ENCODE measurements at regions not wholly inside any gene's neighbourhood (a gene's known extent, or its start where the extent isn't known, plus 50 kb on each side); places are given as distances from the start of the nearest gene placed in this dataset.
A peak's percentile ranks its signal among the peaks of the same experiment; 100 is the strongest.

DNA sequence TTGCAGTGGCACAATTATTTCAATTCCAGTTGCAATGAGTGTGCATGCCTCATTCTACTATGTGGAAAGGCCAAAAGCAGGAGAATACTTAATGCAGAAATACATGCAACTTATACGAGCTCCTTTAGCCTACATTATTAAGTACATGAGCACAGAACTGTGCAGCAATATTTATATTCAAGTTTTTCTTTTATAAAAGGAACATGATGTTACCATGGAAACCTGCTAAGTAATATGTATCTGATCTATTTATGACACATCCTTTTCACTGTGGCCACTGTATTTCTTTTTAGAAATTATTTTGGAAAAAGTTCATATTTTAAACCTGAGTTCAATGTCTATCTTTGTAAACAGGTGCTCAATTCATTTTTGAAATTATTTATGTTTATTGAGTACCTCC, 88.9 kb downstream of the ELAPOR2 start:
- CTCF ChIA-PET = interaction anchor here (1.5 kb wide), 1 partner anchor 178 kb away, joined by 4 read pairs; no protein-coding TSS in a partner anchor
- Mint-ChIP-seq H3K4me1 (ENCODE audit: low read depth) (peaks cover 13% of the 10 kb centered on the region), H3K36me3 (ENCODE audit: low read depth) (no peaks in the 10 kb centered on the region), H3K4me3 (no peak overlapping the region), H3K9me3 (no peaks in the 10 kb centered on the region), H3K27me3 (ENCODE audit: low read depth) (no peaks in the 10 kb centered on the region), H3K27ac (no peak overlapping the region)
- intact Hi-C loops (cut with micrococcal nuclease) = loop anchor here (10.0 kb wide), 1 partner anchor 624 kb away; no protein-coding TSS in a partner anchor
- no peak for DNase-seq

GRCh38 chr7:86969865-86970264, 89.6 kb downstream of the ELAPOR2 start:
- intact Hi-C loops (cut with micrococcal nuclease) = loop anchor here (10.0 kb wide), 1 partner anchor 625 kb away; no protein-coding TSS in a partner anchor
- no peaks in the 10 kb centered on the region for H3K9me3 Mint-ChIP-seq
- peaks cover 13% of the 10 kb centered on the region for H3K4me1 Mint-ChIP-seq (ENCODE audit: low read depth)
- CTCF ChIA-PET = interaction anchor here (0.6 to 1.5 kb wide), 3 partner anchors 179 to 475 kb away, joined by 3 to 4 read pairs (median 3); no protein-coding TSS in a partner anchor
- H3K27ac Mint-ChIP-seq = no peak overlapping the region
- no peak overlapping the region for H3K4me3 Mint-ChIP-seq
- no peak for DNase-seq
- H3K36me3 Mint-ChIP-seq (ENCODE audit: low read depth) = no peaks in the 10 kb centered on the region
- H3K27me3 Mint-ChIP-seq (ENCODE audit: low read depth) = no peaks in the 10 kb centered on the region

GRCh38 chr7:86968618-86969017, 90.8 kb downstream of the ELAPOR2 start:
- Mint-ChIP-seq H3K27me3 (ENCODE audit: low read depth) (no peaks in the 10 kb centered on the region), H3K4me1 (ENCODE audit: low read depth) (peaks cover 15% of the 10 kb centered on the region), H3K27ac (no peak overlapping the region), H3K9me3 (no peaks in the 10 kb centered on the region), H3K36me3 (ENCODE audit: low read depth) (no peaks in the 10 kb centered on the region), H3K4me3 (no peak overlapping the region)
- no peak for DNase-seq
- CTCF ChIA-PET = interaction anchor here (0.8 kb wide), 1 partner anchor 268 kb away, joined by 4 read pairs; no protein-coding TSS in a partner anchor
- intact Hi-C loops (cut with micrococcal nuclease) = no loop called here

GRCh38 chr7:86966916-86967315, 92.5 kb downstream of the ELAPOR2 start:
- intact Hi-C loops (cut with micrococcal nuclease) = no loop called here
- no peaks in the 10 kb centered on the region for H3K36me3 Mint-ChIP-seq (ENCODE audit: low read depth)
- CTCF ChIA-PET = no interaction called here
- peaks cover 15% of the 10 kb centered on the region for H3K4me1 Mint-ChIP-seq (ENCODE audit: low read depth)
- no peaks in the 10 kb centered on the region for H3K27me3 Mint-ChIP-seq (ENCODE audit: low read depth)
- H3K9me3 Mint-ChIP-seq = no peaks in the 10 kb centered on the region
- no peak overlapping the region for H3K27ac Mint-ChIP-seq
- DNase-seq = no peak
- H3K4me3 Mint-ChIP-seq = no peak overlapping the region

- DNase-seq = no peak
- Mint-ChIP-seq H3K27me3 (ENCODE audit: low read depth) (no peaks in the 10 kb centered on the region), H3K36me3 (ENCODE audit: low read depth) (no peaks in the 10 kb centered on the region), H3K4me1 (ENCODE audit: low read depth) (peaks cover 6% of the 10 kb centered on the region), H3K4me3 (no peak overlapping the region), H3K9me3 (no peaks in the 10 kb centered on the region), H3K27ac (no peak overlapping the region)
- CTCF ChIA-PET = no interaction called here
- intact Hi-C loops (cut with micrococcal nuclease) = no loop called here
These were observed 93.7 kb downstream of the ELAPOR2 start for GRCh38 chr7:86965727-86966120.

DNA sequence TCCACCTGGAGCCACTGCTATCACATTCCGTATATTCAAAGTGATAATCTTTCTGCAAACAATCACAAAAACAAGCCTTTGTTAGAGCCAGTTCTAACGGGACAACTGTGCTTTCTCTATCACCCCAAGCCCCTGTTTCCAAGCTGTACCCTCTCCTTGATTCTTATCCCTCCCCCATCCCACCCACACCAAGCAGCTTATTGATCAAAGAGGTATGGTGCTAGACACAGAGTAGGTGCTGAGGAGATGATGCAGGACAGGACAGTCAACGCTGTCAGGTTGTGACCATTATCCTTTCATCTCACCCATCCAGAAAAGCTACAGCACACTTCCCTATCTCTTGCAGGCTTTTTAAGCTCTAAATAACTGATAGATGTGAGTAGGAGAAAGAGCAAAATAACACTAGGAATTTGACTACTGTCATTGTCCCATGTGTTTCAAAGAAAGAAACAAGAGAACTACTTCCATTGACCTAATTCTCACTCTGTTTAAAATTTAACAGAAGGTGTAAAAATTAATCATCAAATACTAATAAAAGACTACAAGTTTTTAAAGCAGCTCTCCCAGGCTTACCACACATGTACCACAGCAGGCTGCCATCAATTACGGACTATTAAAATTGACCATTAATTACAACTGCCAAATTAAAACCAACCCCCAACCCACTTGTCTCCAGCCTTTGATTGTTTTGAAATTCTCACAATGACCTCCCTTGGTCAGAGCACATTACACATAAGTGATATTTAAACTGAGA, 94.3 kb downstream of the ELAPOR2 start:
- no peaks in the 10 kb centered on the region for H3K36me3 Mint-ChIP-seq (ENCODE audit: low read depth)
- CTCF ChIA-PET = no interaction called here
- H3K27ac Mint-ChIP-seq = no peak overlapping the region
- no peaks in the 10 kb centered on the region for H3K27me3 Mint-ChIP-seq (ENCODE audit: low read depth)
- DNase-seq = no peak
- intact Hi-C loops (cut with micrococcal nuclease) = no loop called here
- no peaks in the 10 kb centered on the region for H3K9me3 Mint-ChIP-seq
- H3K4me1 Mint-ChIP-seq (ENCODE audit: low read depth) = peaks cover 6% of the 10 kb centered on the region
- H3K4me3 Mint-ChIP-seq = no peak overlapping the region

DNA sequence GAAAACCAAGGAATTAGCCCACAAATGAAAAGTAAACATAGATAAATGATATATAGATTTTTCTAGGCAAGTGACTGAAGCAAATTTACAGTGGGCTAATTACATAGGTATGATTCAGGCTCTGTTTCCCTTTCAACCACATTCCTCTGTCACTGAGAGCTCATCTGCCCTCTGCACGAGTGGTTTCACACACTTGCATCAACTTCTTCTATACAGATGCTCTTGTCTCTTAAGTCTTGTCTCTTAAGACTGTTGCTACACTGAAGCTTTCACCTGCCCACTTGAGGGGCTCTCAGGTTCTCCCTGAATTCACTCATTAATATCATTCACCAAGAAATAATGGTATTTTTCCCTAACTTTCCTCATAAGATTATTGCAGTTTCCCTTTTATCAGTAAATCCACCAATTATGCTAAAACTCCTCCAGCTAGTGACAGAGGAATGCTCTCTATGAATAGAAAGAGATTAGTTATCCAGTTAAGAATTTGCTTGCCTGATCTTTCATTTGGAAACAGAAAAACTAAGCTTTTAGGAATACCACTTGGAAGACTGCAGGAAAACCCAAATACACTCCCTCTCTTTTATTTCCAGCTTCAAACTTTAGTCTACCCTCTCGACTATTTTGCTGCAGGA, 95.7 kb downstream of the ELAPOR2 start:
- H3K27me3 Mint-ChIP-seq (ENCODE audit: low read depth) = peaks cover 3% of the 10 kb centered on the region
- H3K27ac Mint-ChIP-seq = no peak overlapping the region
- intact Hi-C loops (cut with micrococcal nuclease) = loop anchor here (1.0 kb wide), 1 partner anchor 16 kb away; no protein-coding TSS in a partner anchor
- H3K4me3 Mint-ChIP-seq = no peak overlapping the region
- peaks cover 2% of the 10 kb centered on the region for H3K9me3 Mint-ChIP-seq
- peaks cover 2% of the 10 kb centered on the region for H3K4me1 Mint-ChIP-seq (ENCODE audit: low read depth)
- H3K36me3 Mint-ChIP-seq (ENCODE audit: low read depth) = peaks cover 3% of the 10 kb centered on the region
- peak; percentile 30 for DNase-seq
- CTCF ChIA-PET = no interaction called here

DNA sequence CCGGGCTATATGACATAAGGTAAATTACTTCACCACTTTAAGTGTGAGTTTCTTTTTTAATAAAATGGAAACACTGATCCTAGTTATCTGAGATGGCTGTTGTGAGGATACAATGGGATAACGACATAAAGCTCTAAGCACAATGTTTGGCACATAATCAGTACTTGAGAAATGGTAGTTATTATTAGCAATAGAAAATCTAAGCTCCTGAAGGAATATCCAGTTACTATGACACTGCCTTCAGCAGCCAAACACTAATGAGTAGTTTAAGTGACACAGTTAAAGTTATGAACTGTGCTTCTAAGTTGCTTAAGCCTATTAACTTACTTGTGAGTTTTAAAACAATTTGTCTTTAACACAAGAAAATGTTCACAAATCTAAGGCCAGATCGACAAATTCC, 96.8 kb downstream of the ELAPOR2 start:
- no peak overlapping the region for H3K27ac Mint-ChIP-seq
- no peak overlapping the region for H3K4me3 Mint-ChIP-seq
- peaks cover 3% of the 10 kb centered on the region for H3K36me3 Mint-ChIP-seq (ENCODE audit: low read depth)
- CTCF ChIA-PET = no interaction called here
- peaks cover 2% of the 10 kb centered on the region for H3K9me3 Mint-ChIP-seq
- intact Hi-C loops (cut with micrococcal nuclease) = loop anchor here (1.0 kb wide), 1 partner anchor 17 kb away; no protein-coding TSS in a partner anchor
- H3K27me3 Mint-ChIP-seq (ENCODE audit: low read depth) = peaks cover 3% of the 10 kb centered on the region
- no peak for DNase-seq
- peaks cover 2% of the 10 kb centered on the region for H3K4me1 Mint-ChIP-seq (ENCODE audit: low read depth)

DNA sequence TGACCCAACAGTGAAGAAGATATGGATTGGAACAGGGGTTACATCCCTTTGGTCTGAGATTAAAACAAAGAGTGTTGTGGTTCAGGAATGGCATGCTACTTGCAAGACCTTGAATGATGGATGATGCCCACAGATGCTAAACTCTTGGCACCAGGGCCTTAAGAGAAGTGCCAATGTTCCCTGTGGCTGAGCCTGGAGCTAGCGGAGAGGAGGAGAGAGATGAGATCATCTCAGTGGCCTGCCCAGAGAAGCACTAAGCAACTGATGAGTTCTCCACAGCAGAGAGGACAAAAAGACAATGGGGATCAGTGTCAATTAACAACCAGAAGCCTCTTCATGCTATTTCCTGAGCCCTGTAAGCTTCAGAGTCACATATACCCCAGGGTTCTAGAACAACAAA, 97.8 kb downstream of the ELAPOR2 start:
- Mint-ChIP-seq H3K27ac (no peak overlapping the region), H3K9me3 (peaks cover 2% of the 10 kb centered on the region)
- CTCF ChIA-PET = interaction anchor here (0.8 kb wide), 1 partner anchor 19 kb away, joined by 3 read pairs; no protein-coding TSS in a partner anchor

GRCh38 chr7:86958380-86958779, 101.1 kb downstream of the ELAPOR2 start:
- Mint-ChIP-seq H3K4me3 (no peak overlapping the region), H3K4me1 (ENCODE audit: low read depth) (peaks cover 3% of the 10 kb centered on the region), H3K27me3 (ENCODE audit: low read depth) (peaks cover 3% of the 10 kb centered on the region), H3K27ac (no peak overlapping the region), H3K9me3 (peaks cover 2% of the 10 kb centered on the region), H3K36me3 (ENCODE audit: low read depth) (peaks cover 3% of the 10 kb centered on the region)
- intact Hi-C loops (cut with micrococcal nuclease) = no loop called here
- CTCF ChIA-PET = interaction anchor here (1.3 kb wide), 1 partner anchor 8 kb away, joined by 3 read pairs; no protein-coding TSS in a partner anchor
- no peak for DNase-seq

More for the DNA sequence above, 97.8 kb downstream of the ELAPOR2 start:
- peaks cover 2% of the 10 kb centered on the region for H3K4me1 Mint-ChIP-seq (ENCODE audit: low read depth)
- peaks cover 3% of the 10 kb centered on the region for H3K27me3 Mint-ChIP-seq (ENCODE audit: low read depth)
- intact Hi-C loops (cut with micrococcal nuclease) = no loop called here
- no peak for DNase-seq
- no peak overlapping the region for H3K4me3 Mint-ChIP-seq
- peaks cover 3% of the 10 kb centered on the region for H3K36me3 Mint-ChIP-seq (ENCODE audit: low read depth)

DNA sequence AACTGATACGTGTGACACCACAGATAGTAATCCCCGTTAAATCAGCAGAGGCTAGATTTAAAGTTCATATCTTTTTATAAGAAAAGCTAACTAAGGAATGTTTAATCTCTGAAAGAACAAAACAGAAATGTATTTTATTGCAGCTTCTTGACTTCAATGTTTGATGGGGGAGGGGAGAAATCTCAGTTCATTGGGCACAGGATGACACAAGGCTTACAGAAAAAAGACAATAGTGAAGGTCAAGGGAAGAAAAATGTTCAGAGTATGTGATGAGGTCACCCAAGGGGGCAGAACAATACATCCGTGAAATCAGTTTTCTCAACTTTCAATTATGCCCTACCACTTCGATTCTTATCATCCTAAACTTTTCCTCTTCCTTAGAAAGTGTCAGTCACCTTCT, 102.9 kb downstream of the ELAPOR2 start:
- CTCF ChIA-PET = interaction anchor here (0.6 to 1.3 kb wide), 4 partner anchors 101 to 280 kb away, joined by 3 to 6 read pairs (median 5); no protein-coding TSS in a partner anchor
- peaks cover 2% of the 10 kb centered on the region for H3K9me3 Mint-ChIP-seq
- peaks cover 3% of the 10 kb centered on the region for H3K27me3 Mint-ChIP-seq (ENCODE audit: low read depth)
- no peak overlapping the region for H3K4me3 Mint-ChIP-seq
- no peak overlapping the region for H3K27ac Mint-ChIP-seq
- H3K4me1 Mint-ChIP-seq (ENCODE audit: low read depth) = peaks cover 3% of the 10 kb centered on the region
- DNase-seq = no peak
- intact Hi-C loops (cut with micrococcal nuclease) = no loop called here
- peaks cover 3% of the 10 kb centered on the region for H3K36me3 Mint-ChIP-seq (ENCODE audit: low read depth)

DNA sequence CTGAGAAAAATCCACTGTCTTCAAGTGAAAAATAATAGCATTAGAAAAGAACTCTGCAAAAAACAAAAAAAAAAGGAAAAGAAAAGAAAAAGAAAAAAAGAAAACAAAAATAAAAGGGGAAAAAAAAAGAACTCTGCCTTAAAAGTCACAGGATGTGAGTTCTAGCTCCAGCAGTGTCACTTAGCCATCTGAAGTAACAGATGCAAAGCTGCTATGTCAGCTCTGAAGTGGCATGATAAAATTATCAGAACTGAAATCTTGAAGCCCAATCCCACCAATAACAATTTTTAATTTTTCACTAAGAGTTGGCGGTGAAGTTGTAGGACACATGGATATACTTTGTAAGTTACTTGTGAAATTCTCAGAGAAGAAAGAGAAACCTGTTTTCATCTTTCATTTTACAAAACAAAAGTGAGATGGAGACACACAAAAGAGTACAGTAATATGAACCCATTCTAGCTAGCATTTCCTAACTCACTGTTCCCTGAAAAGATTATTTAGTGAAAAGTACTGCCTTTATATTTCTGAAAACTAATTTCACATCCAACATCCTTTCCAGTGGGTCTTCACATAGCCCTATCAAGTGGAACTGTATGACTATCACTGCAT, 103.5 kb downstream of the ELAPOR2 start:
- CTCF ChIA-PET = interaction anchor here (0.6 to 1.3 kb wide), 4 partner anchors 102 to 280 kb away, joined by 3 to 6 read pairs (median 5); no protein-coding TSS in a partner anchor
- Mint-ChIP-seq H3K36me3 (ENCODE audit: low read depth) (peaks cover 3% of the 10 kb centered on the region), H3K27ac (no peak overlapping the region), H3K4me1 (ENCODE audit: low read depth) (peaks cover 3% of the 10 kb centered on the region), H3K9me3 (peaks cover 2% of the 10 kb centered on the region), H3K27me3 (ENCODE audit: low read depth) (peaks cover 3% of the 10 kb centered on the region), H3K4me3 (no peak overlapping the region)
- intact Hi-C loops (cut with micrococcal nuclease) = no loop called here
- DNase-seq = no peak

All from activated naive CD4-positive, alpha-beta T cell treated with anti-CD3 and anti-CD28 coated beads for 36 hours (primary cell).